Activated T-cell treated with anti-CD3 and anti-CD28 coated beads, Interleukin-2, amount 50 U/mL, for 48 hours (primary cell): ENCODE measurements at regions not wholly inside any gene's neighbourhood (a gene's known extent, or its start where the extent isn't known, plus 50 kb on each side); places are given as distances from the start of the nearest gene placed in this dataset.
"Not testable (repeated sequence)": the region's sequence is repeated elsewhere in the genome, so short reads cannot be mapped to it uniquely, and the experiment has no call there.

Experiments
- DNase-seq, 2 experiments: peaks; one replicate each; pipeline ENCODE4 v3.0.0-alpha.2; 2020

- DNase-seq: no peak
These were observed 164.3 kb upstream of the NPSR1 start for GRCh38 chr7:34493752-34494151.

GRCh38 chr7:34497153-34497777 is 160.8 kb upstream of the NPSR1 start:
- DNase-seq: no peak

GRCh38 chr7:34501156-34501555 is 156.9 kb upstream of the NPSR1 start:
- no peak for DNase-seq

- no peak for DNase-seq
These were observed 150.8 kb upstream of the NPSR1 start for GRCh38 chr7:34507191-34507590.

GRCh38 chr7:34523226-34523918 is 134.6 kb upstream of the NPSR1 start:
- no peak for DNase-seq

GRCh38 chr7:34530259-34530658 is 127.8 kb upstream of the NPSR1 start:
- no peak for DNase-seq

GRCh38 chr7:34539003-34539402 is 119.0 kb upstream of the NPSR1 start:
- no peak for DNase-seq

- DNase-seq: no peak
These were observed 113.4 kb upstream of the NPSR1 start for GRCh38 chr7:34544621-34545020.

- no peak for DNase-seq
These were observed 107.0 kb upstream of the NPSR1 start for GRCh38 chr7:34550996-34551395.

GRCh38 chr7:34552502-34552901 is 105.5 kb upstream of the NPSR1 start:
- no peak for DNase-seq

- DNase-seq: no peak
These were observed 100.0 kb upstream of the NPSR1 start for GRCh38 chr7:34558022-34558421.

GRCh38 chr7:34564091-34564490 is 93.9 kb upstream of the NPSR1 start:
- no peak for DNase-seq

- no peak for DNase-seq
These were observed 90.1 kb upstream of the NPSR1 start for GRCh38 chr7:34567906-34568305.

GRCh38 chr7:34569975-34570699 is 87.9 kb upstream of the NPSR1 start:
- DNase-seq: no peak

GRCh38 chr7:34575006-34575405 is 83.0 kb upstream of the NPSR1 start:
- DNase-seq: no peak

GRCh38 chr7:34577934-34578333 is 80.1 kb upstream of the NPSR1 start:
- not testable (repeated sequence) for DNase-seq

- DNase-seq: not testable (repeated sequence)
These were observed 76.3 kb upstream of the NPSR1 start for GRCh38 chr7:34581698-34582097.

- no peak for DNase-seq
These were observed 73.5 kb upstream of the NPSR1 start for GRCh38 chr7:34584526-34584925.

GRCh38 chr7:34596887-34597286 is 61.1 kb upstream of the NPSR1 start:
- DNase-seq: no peak

- no peak for DNase-seq
These were observed 54.1 kb upstream of the NPSR1 start for GRCh38 chr7:34603711-34604444.
